GM23248 (cell line): ENCODE measurements at regions not wholly inside any gene's neighbourhood (a gene's known extent, or its start where the extent isn't known, plus 50 kb on each side); places are given as distances from the start of the nearest gene placed in this dataset.

Experiments
- DNase-seq: peaks from one replicate; pipeline ENCODE4 v3.0.0-alpha.2; 2015
- H2AFZ ChIP-seq: fragments of 200-600 bp; sonication (generic); 2 replicates; pipeline ENCODE4 v1.6.1; 2016; ENCODE audit warnings: antibody characterized with exemption
- H3F3A ChIP-seq: fragments of 200-600 bp; sonication (generic); 2 replicates; pipeline ENCODE4 v1.6.1; 2016; ENCODE audit warnings: mild to moderate bottlenecking, antibody characterized with exemption, mixed run types; ENCODE audit not compliant: insufficient read depth
- H3K27ac ChIP-seq: fragments of 200-600 bp; sonication (generic); 2 replicates; pipeline ENCODE4 v1.5.1; 2016; ENCODE audit warnings: mild to moderate bottlenecking
- H3K27me3 ChIP-seq: fragments of 200-600 bp; sonication (generic); replicated peaks from 2 replicates; pipeline ENCODE4 v1.6.1; 2016; ENCODE audit warnings: mild to moderate bottlenecking; ENCODE audit not compliant: insufficient read depth
- H3K36me3 ChIP-seq: fragments of 200-600 bp; sonication (generic); 2 replicates; pipeline ENCODE4 v1.6.1; 2016; ENCODE audit warnings: low read depth, mild to moderate bottlenecking
- H3K4me1 ChIP-seq: fragments of 200-600 bp; sonication (generic); 2 replicates; pipeline ENCODE4 v1.6.1; 2016; ENCODE audit warnings: mild to moderate bottlenecking; ENCODE audit not compliant: insufficient read depth
- H3K4me2 ChIP-seq: fragments of 200-600 bp; sonication (generic); one replicate; pipeline ENCODE4 v1.6.1; 2016; ENCODE audit warnings: mild to moderate bottlenecking; ENCODE audit not compliant: unreplicated experiment
- H3K4me3 ChIP-seq: fragments of 200-600 bp; sonication (generic); 2 replicates; pipeline ENCODE4 v1.5.1; 2016; ENCODE audit warnings: mild to moderate bottlenecking
- H3K79me2 ChIP-seq: fragments of 200-600 bp; sonication (generic); 2 replicates; pipeline ENCODE4 v1.6.1; 2016; ENCODE audit warnings: mild to moderate bottlenecking; ENCODE audit not compliant: insufficient read depth
- H3K9ac ChIP-seq: fragments of 200-600 bp; sonication (generic); 2 replicates; pipeline ENCODE4 v1.6.1; 2016; ENCODE audit warnings: mild to moderate bottlenecking
- H3K9me2 ChIP-seq: fragments of 200-600 bp; sonication (generic); 2 replicates; pipeline ENCODE4 v1.6.1; 2016; ENCODE audit warnings: mixed run types, mild to moderate bottlenecking, moderate library complexity; ENCODE audit not compliant: insufficient read depth
- H3K9me3 ChIP-seq: fragments of 200-600 bp; sonication (generic); one replicate; pipeline ENCODE4 v1.6.1; 2017; ENCODE audit warnings: low read depth
- H4K20me1 ChIP-seq: fragments of 200-600 bp; sonication (generic); 2 replicates; pipeline ENCODE4 v1.6.0; 2016; ENCODE audit not compliant: insufficient read depth
- EZH2 ChIP-seq: fragments of 200-600 bp; sonication (generic); IDR thresholded peaks from 2 replicates; pipeline ENCODE4 v1.6.1; 2018; ENCODE audit warnings: antibody characterized with exemption, mild to moderate bottlenecking; ENCODE audit not compliant: insufficient read depth, poor library complexity, severe bottlenecking
- EZH2phosphoT487 ChIP-seq: fragments of 200-600 bp; sonication (generic); IDR thresholded peaks from 2 replicates; pipeline ENCODE4 v1.6.1; 2018; ENCODE audit warnings: antibody characterized with exemption, moderate library complexity, mild to moderate bottlenecking, low read depth; ENCODE audit not compliant: insufficient read depth
- WGBS, 2 experiments: methylation state at CpG; one replicate each; pipeline ENCODE4 v1.1.6; 2015 to 2017; ENCODE audit warnings: low lambda C conversion rate in 2 of 2, low coverage in 1 of 2; ENCODE audit errors: missing lambda C conversion rate in 2 of 2; 5-methylcytosine and 5-hydroxymethylcytosine counted together
- in situ Hi-C: fragments of 300-500 bp; cut with MboI; formaldehyde crosslinking; loops from 2 replicates; pipeline ENCODE4 v1.15.0; 2020

DNA sequence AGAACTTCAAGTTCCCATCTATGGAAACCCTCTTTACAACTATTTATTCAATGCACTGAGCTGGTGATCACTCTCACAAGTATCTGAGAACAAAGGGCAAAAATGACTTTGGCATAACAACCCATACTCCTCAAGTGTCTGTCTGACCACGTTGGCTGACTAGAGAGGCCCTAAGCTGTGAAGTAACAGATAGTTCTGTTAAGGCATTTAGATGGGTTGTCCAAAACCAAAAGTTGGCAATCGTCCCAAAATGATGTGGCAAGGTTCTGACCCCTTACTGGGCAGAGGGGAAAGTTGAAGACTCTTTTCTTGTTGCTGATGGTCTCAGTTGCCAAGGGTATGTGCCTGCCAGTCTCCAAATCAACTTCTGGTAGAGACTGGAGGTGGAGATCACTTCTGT lies 524.8 kb downstream of the PPARGC1A start:
- Histone ChIP-seq H3K9ac (no peak overlapping the region), H3K4me3 (no peak overlapping the region), H3K4me2 (no peak overlapping the region), H3K27ac (no peak overlapping the region), H2AFZ (no peak overlapping the region), H3F3A (no peaks in the 10 kb centered on the region), H3K9me3 (no peaks in the 10 kb centered on the region), H3K36me3 (no peaks in the 10 kb centered on the region), H3K27me3 (no peaks in the 10 kb centered on the region), H3K4me1 (no peaks in the 10 kb centered on the region), H3K9me2 (no peaks in the 10 kb centered on the region), H3K79me2 (no peaks in the 10 kb centered on the region), H4K20me1 (no peaks in the 10 kb centered on the region)
- in situ Hi-C loops, result no loop called here
- no peak for DNase-seq
- no peak for TF ChIP-seq EZH2
- WGBS, 2 experiments, result 2 to 5% methylated on average over 2 of the region's 2 CpGs

DNA sequence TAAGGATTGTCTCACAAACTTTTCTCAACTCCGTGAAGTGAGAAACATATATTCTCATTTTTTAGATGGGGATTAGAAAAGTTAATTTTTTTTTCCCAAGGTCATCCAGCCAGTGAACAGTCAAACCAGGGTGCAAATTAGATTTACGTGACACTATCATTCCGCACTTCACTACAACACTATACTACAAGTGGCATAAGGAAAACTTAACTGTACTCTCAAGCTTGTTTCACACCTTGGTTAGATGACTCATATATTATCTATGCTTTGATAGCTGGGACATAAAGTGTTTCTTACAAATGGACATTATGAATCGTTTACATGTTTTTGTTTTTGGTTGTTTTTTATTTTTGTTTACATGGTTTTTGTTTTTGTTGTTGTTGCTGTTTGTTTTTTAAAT lies 525.7 kb downstream of the PPARGC1A start:
- no peaks in the 10 kb centered on the region for H3K36me3 ChIP-seq
- no peak overlapping the region for H3K4me2 ChIP-seq
- in situ Hi-C loops, result no loop called here
- 40 to 46% methylated on average over 4 of the region's 4 CpGs for WGBS, 2 experiments
- no peaks in the 10 kb centered on the region for H3K79me2 ChIP-seq
- H3K9me3 ChIP-seq, result no peaks in the 10 kb centered on the region
- H3K4me1 ChIP-seq, result no peaks in the 10 kb centered on the region
- no peak overlapping the region for H3K27ac ChIP-seq
- no peaks in the 10 kb centered on the region for H4K20me1 ChIP-seq
- H3K9me2 ChIP-seq, result no peaks in the 10 kb centered on the region
- no peaks in the 10 kb centered on the region for H3F3A ChIP-seq
- H3K9ac ChIP-seq, result no peak overlapping the region
- no peak overlapping the region for H2AFZ ChIP-seq
- H3K27me3 ChIP-seq, result no peaks in the 10 kb centered on the region
- TF ChIP-seq EZH2phosphoT487 (no peak), EZH2 (no peak)
- no peak for DNase-seq
- H3K4me3 ChIP-seq, result no peak overlapping the region

GRCh38 chr4:23361453-23361852 lies 528.4 kb downstream of the PPARGC1A start:
- Histone ChIP-seq H3K9me3 (no peaks in the 10 kb centered on the region), H3K4me1 (no peaks in the 10 kb centered on the region), H4K20me1 (no peaks in the 10 kb centered on the region), H3K27ac (no peak overlapping the region), H3K4me2 (no peak overlapping the region), H3K36me3 (no peaks in the 10 kb centered on the region), H3K4me3 (no peak overlapping the region), H3K79me2 (no peaks in the 10 kb centered on the region), H3F3A (no peaks in the 10 kb centered on the region), H3K9ac (no peak overlapping the region), H3K27me3 (no peaks in the 10 kb centered on the region), H2AFZ (no peak overlapping the region), H3K9me2 (no peaks in the 10 kb centered on the region)
- 37 to 40% methylated on average over 9 of the region's 9 CpGs for WGBS, 2 experiments
- in situ Hi-C loops, result no loop called here
- DNase-seq, result no peak
- no peak for TF ChIP-seq EZH2
- TF ChIP-seq EZH2phosphoT487, result no peak

- no peaks in the 10 kb centered on the region for H3K4me1 ChIP-seq
- H3F3A ChIP-seq, result no peaks in the 10 kb centered on the region
- H2AFZ ChIP-seq, result no peak overlapping the region
- no peaks in the 10 kb centered on the region for H3K9me3 ChIP-seq
- in situ Hi-C loops, result no loop called here
- TF ChIP-seq EZH2phosphoT487 (no peak), EZH2 (no peak)
- no peaks in the 10 kb centered on the region for H3K36me3 ChIP-seq
- H3K79me2 ChIP-seq, result no peaks in the 10 kb centered on the region
- no peaks in the 10 kb centered on the region for H3K27me3 ChIP-seq
- no peak for DNase-seq
- no peak overlapping the region for H3K9ac ChIP-seq
- H3K9me2 ChIP-seq, result no peaks in the 10 kb centered on the region
- 20 to 40% methylated on average over 1 of the region's 1 CpG for WGBS, 2 experiments
- H4K20me1 ChIP-seq, result no peaks in the 10 kb centered on the region
- H3K27ac ChIP-seq, result no peak overlapping the region
- no peak overlapping the region for H3K4me2 ChIP-seq
- H3K4me3 ChIP-seq, result no peak overlapping the region
Observed at GRCh38 chr4:23360718-23361117, 529.1 kb downstream of the PPARGC1A start.

- Histone ChIP-seq H3K27ac (no peak overlapping the region), H3K9me2 (no peaks in the 10 kb centered on the region), H4K20me1 (no peaks in the 10 kb centered on the region), H3K79me2 (no peaks in the 10 kb centered on the region), H3K9ac (no peak overlapping the region), H3K4me2 (no peak overlapping the region), H3K4me3 (no peak overlapping the region), H2AFZ (no peak overlapping the region), H3F3A (no peaks in the 10 kb centered on the region), H3K9me3 (no peaks in the 10 kb centered on the region), H3K4me1 (no peaks in the 10 kb centered on the region), H3K27me3 (no peaks in the 10 kb centered on the region), H3K36me3 (no peaks in the 10 kb centered on the region)
- no peak for DNase-seq
- in situ Hi-C loops, result no loop called here
- no peak for TF ChIP-seq EZH2
- no peak for TF ChIP-seq EZH2phosphoT487
- 13 to 25% methylated on average over 2 of the region's 2 CpGs for WGBS, 2 experiments
Observed at GRCh38 chr4:23355258-23355657, 534.6 kb downstream of the PPARGC1A start.
